Left lung (tissue), 4 donors: ENCODE measurements at regions not wholly inside any gene's neighbourhood (a gene's known extent, or its start where the extent isn't known, plus 50 kb on each side); places are given as distances from the start of the nearest gene placed in this dataset.

Source experiments
- ATAC-seq: fragments of 200-7000 bp; cut with Tn5 transposase; one replicate; pipeline ENCODE4 v1.9.1; 2020; ENCODE audit warnings: moderate library complexity
- DNase-seq, 4 donors: peaks; one replicate each; pipeline ENCODE4 v3.0.0-alpha.2; 2013 to 2020
- H3K27ac ChIP-seq, 2 donors: fragments of 200-600 bp; sonication (generic) in 1 of 2; one replicate each; pipeline versions ENCODE4 v1.5.0 to v1.8.0; 2020 to 2021
- H3K27me3 ChIP-seq, 2 donors: fragments of 200-600 bp; sonication (generic) in 1 of 2; one replicate each; pipeline versions ENCODE4 v1.5.0 to v1.8.0; 2020 to 2021
- H3K36me3 ChIP-seq, 2 donors: fragments of 200-600 bp; sonication (generic) in 1 of 2; one replicate each; pipeline versions ENCODE4 v1.5.0 to v1.8.0; 2020 to 2021
- H3K4me1 ChIP-seq, 2 donors: fragments of 200-600 bp; one replicate each; pipeline ENCODE4 v1.8.0; 2021
- H3K4me3 ChIP-seq, 2 donors: fragments of 200-600 bp; sonication (generic) in 1 of 2; one replicate each; pipeline versions ENCODE4 v1.5.0 to v1.8.0; 2020 to 2021; ENCODE audit warnings: mild to moderate bottlenecking in 1 of 2
- H3K9me3 ChIP-seq, 2 donors: fragments of 200-600 bp; sonication (generic) in 1 of 2; one replicate each; pipeline versions ENCODE4 v1.5.0 to v1.8.0; 2020 to 2021
- CTCF ChIP-seq, 2 donors: fragments of 200-600 bp; sonication (generic) in 1 of 2; IDR thresholded peaks; one replicate each; pipeline versions ENCODE4 v1.5.0 to v1.8.0; 2021; ENCODE audit warnings: antibody characterized with exemption in 2 of 2
- intact Hi-C, 2 donors: fragments of 100-400 bp; cut with DNase I; formaldehyde crosslinking; loops; one replicate each; pipeline versions ENCODE4 v1.11.2 to v1.14.2; 2022
- donor health status: DM: no; HTN: yes; CAD: no.
- donor health status: DM: no; HTN: no; CAD: no.

- Histone ChIP-seq H3K4me1 (no peaks in the 10 kb centered on the region), H3K4me3 (no peak overlapping the region), H3K36me3 (no peaks in the 10 kb centered on the region), H3K27me3 (no peaks in the 10 kb centered on the region), H3K9me3 (no peaks in the 10 kb centered on the region), H3K27ac (no peak overlapping the region)
- TF ChIP-seq CTCF (IDR thresholded peaks at IDR 0.05), result no peak
- no peak for ATAC-seq
- intact Hi-C loops, result no loop called here
- DNase-seq, result no peak
These were observed 537.2 kb upstream of the CPEB2 start for GRCh38 chr4:14465057-14465456.

- Histone ChIP-seq H3K4me3 (no peak overlapping the region), H3K36me3 (no peaks in the 10 kb centered on the region), H3K27me3 (no peaks in the 10 kb centered on the region), H3K9me3 (no peaks in the 10 kb centered on the region), H3K4me1 (no peaks in the 10 kb centered on the region), H3K27ac (no peak overlapping the region)
- no peak for TF ChIP-seq CTCF (IDR thresholded peaks at IDR 0.05)
- intact Hi-C loops, result no loop called here
- ATAC-seq (no peak), DNase-seq (no peak)
These were observed 536.8 kb upstream of the CPEB2 start for GRCh38 chr4:14465507-14465906.

GRCh38 chr4:14478504-14478903 is 523.8 kb upstream of the CPEB2 start:
- no peaks in the 10 kb centered on the region for H3K4me1 ChIP-seq
- H3K4me3 ChIP-seq, result no peak overlapping the region
- intact Hi-C loops, result no loop called here
- TF ChIP-seq CTCF (IDR thresholded peaks at IDR 0.05), result no peak
- H3K9me3 ChIP-seq, result peaks cover 0 to 2% of the 10 kb centered on the region in 2 donors
- H3K36me3 ChIP-seq, result no peaks in the 10 kb centered on the region
- no peak overlapping the region for H3K27ac ChIP-seq
- DNase-seq (no peak), ATAC-seq (no peak)
- H3K27me3 ChIP-seq, result no peaks in the 10 kb centered on the region

- no peak for ATAC-seq
- Histone ChIP-seq H3K27ac (no peak overlapping the region), H3K4me3 (no peak overlapping the region), H3K4me1 (no peaks in the 10 kb centered on the region), H3K9me3 (no peaks in the 10 kb centered on the region), H3K27me3 (no peaks in the 10 kb centered on the region), H3K36me3 (no peaks in the 10 kb centered on the region)
- intact Hi-C loops, result no loop called here
- no peak for DNase-seq
- no peak for TF ChIP-seq CTCF (IDR thresholded peaks at IDR 0.05)
These were observed 505.9 kb upstream of the CPEB2 start for GRCh38 chr4:14496408-14496807.

- no peak for TF ChIP-seq CTCF (IDR thresholded peaks at IDR 0.05)
- DNase-seq (no peak), ATAC-seq (no peak)
- H3K4me3 ChIP-seq, result no peak overlapping the region
- intact Hi-C loops, result no loop called here
- H3K27me3 ChIP-seq, result no peaks in the 10 kb centered on the region
- no peak overlapping the region for H3K27ac ChIP-seq
- no peaks in the 10 kb centered on the region for H3K9me3 ChIP-seq
- H3K4me1 ChIP-seq, result no peaks in the 10 kb centered on the region
- H3K36me3 ChIP-seq, result no peaks in the 10 kb centered on the region
These were observed 505.3 kb upstream of the CPEB2 start for GRCh38 chr4:14496969-14497368.
